H1 (cell line): ENCODE measurements at regions not wholly inside any gene's neighbourhood (a gene's known extent, or its start where the extent isn't known, plus 50 kb on each side); places are given as distances from the start of the nearest gene placed in this dataset.

ENCODE experiments used
- CTCF ChIA-PET: fragments of 300-600 bp; sonication (Branson Sonifier 250); formaldehyde crosslinking; loops from one replicate; lab custom pipeline; 2021; ENCODE audit not compliant: partially characterized antibody; lab: Charles Lee
- POLR2A ChIA-PET: fragments of 300-600 bp; sonication (Branson Sonifier 250); formaldehyde crosslinking; loops from one replicate; lab custom pipeline; 2021; ENCODE audit warnings: inconsistent platforms; ENCODE audit not compliant: partially characterized antibody; lab: Charles Lee
- DNase-seq, 2 experiments: peaks; one replicate each; pipeline versions ENCODE4 v3.0.0 to v3.0.0-alpha.2; 2010 to 2022; ENCODE audit warnings: low spot score in 2 of 2, low read depth in 1 of 2, mixed read lengths in 1 of 2
- FAIRE-seq: peaks from 2 replicates; lab custom pipeline; 2011; peaks lifted over from hg19 to GRCh38; lab: Jason Lieb, UNC
- H2AFZ ChIP-seq: 2 replicates; pipeline ENCODE4 v1.8.1; 2012; ENCODE audit warnings: low read length, inconsistent platforms
- H2AK5ac ChIP-seq: 2 replicates; pipeline ENCODE4 v1.6.1; 2013; ENCODE audit warnings: low read depth, low read length
- H2BK120ac ChIP-seq: replicated peaks from 2 replicates; pipeline ENCODE3; 2013; ENCODE audit warnings: low read depth, low read length, inconsistent platforms
- H2BK12ac ChIP-seq: 2 replicates; pipeline ENCODE4 v1.6.1; 2013; ENCODE audit warnings: low read depth, low read length
- H2BK15ac ChIP-seq: 2 replicates; pipeline ENCODE4 v1.6.1; 2013; ENCODE audit warnings: low read length
- H2BK20ac ChIP-seq: 2 replicates; pipeline ENCODE4 v1.6.1; 2013; ENCODE audit warnings: low read length
- H2BK5ac ChIP-seq: 2 replicates; pipeline ENCODE4 v1.6.1; 2013; ENCODE audit warnings: low read depth, low read length
- H3K14ac ChIP-seq: 2 replicates; pipeline ENCODE4 v1.6.1; 2013; ENCODE audit warnings: inconsistent platforms; ENCODE audit not compliant: insufficient read length
- H3K18ac ChIP-seq: 2 replicates; pipeline ENCODE4 v1.6.1; 2013; ENCODE audit warnings: low read length; ENCODE audit errors: extremely low read depth
- H3K23ac ChIP-seq: 2 replicates; pipeline ENCODE4 v1.6.1; 2013; ENCODE audit warnings: inconsistent platforms; ENCODE audit not compliant: insufficient read length
- H3K23me2 ChIP-seq: 2 replicates; pipeline ENCODE4 v1.6.1; 2013; ENCODE audit warnings: low read depth, low read length
- H3K27ac ChIP-seq: 2 replicates; pipeline ENCODE4 v1.6.1; 2011; ENCODE audit warnings: low read depth, low read length, inconsistent platforms
- H3K27me3 ChIP-seq, 4 experiments: replicated peaks in 1 of 4; 1 replicate in 1 of 4; 2 replicates in 3 of 4; pipeline versions ENCODE4 v1.6.1 to v1.8.1; 2011 to 2013; ENCODE audit warnings: low read length in 3 of 4, mild to moderate bottlenecking in 3 of 4, inconsistent platforms in 2 of 4, mixed read lengths in 2 of 4, moderate library complexity in 1 of 4; ENCODE audit not compliant: control insufficient read depth in 3 of 4, insufficient read depth in 3 of 4; ENCODE audit errors: extremely low read depth in 1 of 4
- H3K36me3 ChIP-seq, 4 experiments: 2 replicates each; pipeline versions ENCODE4 v1.6.1 to v1.8.1; 2011 to 2013; ENCODE audit warnings: mild to moderate bottlenecking in 4 of 4, low read length in 3 of 4, moderate library complexity in 2 of 4, control low read depth in 1 of 4, inconsistent platforms in 1 of 4; ENCODE audit not compliant: insufficient read depth in 4 of 4, control insufficient read depth in 2 of 4
- H3K4ac ChIP-seq: replicated peaks from 2 replicates; pipeline ENCODE3; 2013; ENCODE audit warnings: low read length, low read depth, mixed read lengths, inconsistent platforms; ENCODE audit not compliant: insufficient read length
- H3K4me1 ChIP-seq, 4 experiments: replicated peaks in 1 of 4; 1 replicate in 1 of 4; 2 replicates in 3 of 4; pipeline versions ENCODE4 v1.6.1 to v1.8.1; 2011 to 2013; ENCODE audit warnings: low read length in 3 of 4, inconsistent platforms in 2 of 4, mixed read lengths in 1 of 4; ENCODE audit not compliant: insufficient read depth in 4 of 4, control insufficient read depth in 3 of 4
- H3K4me2 ChIP-seq, 2 experiments: 2 replicates each; pipeline versions ENCODE4 v1.6.1 to v1.8.1; 2011 to 2013; ENCODE audit warnings: low read depth in 2 of 2, low read length in 2 of 2, control low read depth in 1 of 2, inconsistent platforms in 1 of 2, mild to moderate bottlenecking in 1 of 2; ENCODE audit not compliant: insufficient read depth in 1 of 2
- H3K4me3 ChIP-seq, 4 experiments: fragments of 200-600, 300-600 bp in 1 of 4; sonication (generic), shearing (Covaris generic), sonication (Bioruptor Twin) in 1 of 4; 2 replicates each; pipeline versions ENCODE4 v1.5.1 to v1.8.1; 2011 to 2016; ENCODE audit warnings: low read length in 4 of 4, low read depth in 3 of 4, control low read depth in 2 of 4, inconsistent platforms in 2 of 4, mild to moderate bottlenecking in 2 of 4, mixed read lengths in 1 of 4, moderate library complexity in 1 of 4; ENCODE audit not compliant: insufficient read depth in 2 of 4; ENCODE audit errors: extremely low read depth in 1 of 4
- H3K56ac ChIP-seq: replicated peaks from 2 replicates; pipeline ENCODE3; 2013; ENCODE audit warnings: low read depth, mild to moderate bottlenecking, mixed read lengths, low read length, inconsistent platforms; ENCODE audit not compliant: insufficient read length
- H3K79me1 ChIP-seq: 2 replicates; pipeline ENCODE4 v1.6.1; 2013; ENCODE audit warnings: low read depth, low read length, control low read depth
- H3K79me2 ChIP-seq, 2 experiments: 2 replicates each; pipeline versions ENCODE4 v1.6.1 to v1.8.1; 2012 to 2013; ENCODE audit warnings: low read length in 2 of 2, mild to moderate bottlenecking in 2 of 2, inconsistent platforms in 1 of 2; ENCODE audit not compliant: insufficient read depth in 2 of 2, control insufficient read depth in 1 of 2
- H3K9ac ChIP-seq, 4 experiments: replicated peaks in 1 of 4; 1 replicate in 1 of 4; 2 replicates in 3 of 4; pipeline versions ENCODE4 v1.6.1 to v1.8.1; 2011 to 2013; ENCODE audit warnings: low read depth in 3 of 4, low read length in 3 of 4, control low read depth in 2 of 4, mild to moderate bottlenecking in 2 of 4, moderate library complexity in 2 of 4, inconsistent platforms in 1 of 4; ENCODE audit errors: extremely low read depth in 1 of 4
- H3K9me3 ChIP-seq, 2 experiments: 2 replicates each; pipeline versions ENCODE4 v1.6.1 to v1.8.1; 2012 to 2013; ENCODE audit warnings: mild to moderate bottlenecking in 2 of 2, moderate library complexity in 2 of 2, control low read depth in 1 of 2, inconsistent platforms in 1 of 2, low read depth in 1 of 2, low read length in 1 of 2, mixed read lengths in 1 of 2; ENCODE audit not compliant: insufficient read depth in 2 of 2
- H4K20me1 ChIP-seq, 2 experiments: replicated peaks in 1 of 2; 2 replicates each; pipeline versions ENCODE3 to v1.8.1; 2011 to 2013; ENCODE audit warnings: inconsistent platforms in 2 of 2, low read length in 2 of 2, mild to moderate bottlenecking in 1 of 2; ENCODE audit not compliant: insufficient read depth in 2 of 2, control insufficient read depth in 1 of 2
- H4K5ac ChIP-seq: 2 replicates; pipeline ENCODE4 v1.6.1; 2013; ENCODE audit warnings: low read length, low read depth, mixed read lengths, inconsistent platforms; ENCODE audit not compliant: insufficient read length
- H4K8ac ChIP-seq: 2 replicates; pipeline ENCODE4 v1.8.0; 2013; ENCODE audit warnings: mild to moderate bottlenecking, moderate library complexity, low read length, inconsistent platforms; ENCODE audit not compliant: insufficient read depth; ENCODE audit errors: extremely low read depth
- H4K91ac ChIP-seq: replicated peaks from 2 replicates; pipeline ENCODE3; 2013; ENCODE audit warnings: low read length, mixed read lengths, inconsistent platforms; ENCODE audit not compliant: insufficient read length
- BCL11A ChIP-seq, 2 experiments: IDR thresholded peaks; one replicate each; pipeline ENCODE4 v1.6.1; 2011; ENCODE audit warnings: low read depth in 2 of 2, low read length in 2 of 2, mild to moderate bottlenecking in 2 of 2
- NANOG ChIP-seq: IDR thresholded peaks from 2 replicates; pipeline ENCODE4 v1.6.1; 2011; ENCODE audit warnings: low read length, low read depth, mild to moderate bottlenecking, inconsistent platforms; ENCODE audit not compliant: insufficient read depth, poor library complexity, severe bottlenecking
- RXRA ChIP-seq: IDR thresholded peaks from 2 replicates; pipeline ENCODE4 v1.6.1; 2011; ENCODE audit warnings: low read depth, mild to moderate bottlenecking, low read length, moderate library complexity; ENCODE audit not compliant: insufficient read depth
- SP1 ChIP-seq: IDR thresholded peaks from 2 replicates; pipeline ENCODE4 v1.6.1; 2011; ENCODE audit warnings: low read depth, low read length
- WGBS, 2 experiments: shearing (Covaris generic) in 1 of 2; methylation state at CpG; one replicate each; pipeline versions ENCODE4 v1.1.6 to v1.1.7; 2013 to 2015; ENCODE audit warnings: low lambda C conversion rate in 2 of 2, mixed read lengths in 2 of 2, inconsistent platforms in 1 of 2, low coverage in 1 of 2, missing lambda C conversion rate in 1 of 2; ENCODE audit not compliant: insufficient replicate concordance in 2 of 2, insufficient coverage in 1 of 2, insufficient read length in 1 of 2; ENCODE audit errors: extremely low coverage in 1 of 2, missing lambda C conversion rate in 1 of 2; 5-methylcytosine and 5-hydroxymethylcytosine counted together

DNA sequence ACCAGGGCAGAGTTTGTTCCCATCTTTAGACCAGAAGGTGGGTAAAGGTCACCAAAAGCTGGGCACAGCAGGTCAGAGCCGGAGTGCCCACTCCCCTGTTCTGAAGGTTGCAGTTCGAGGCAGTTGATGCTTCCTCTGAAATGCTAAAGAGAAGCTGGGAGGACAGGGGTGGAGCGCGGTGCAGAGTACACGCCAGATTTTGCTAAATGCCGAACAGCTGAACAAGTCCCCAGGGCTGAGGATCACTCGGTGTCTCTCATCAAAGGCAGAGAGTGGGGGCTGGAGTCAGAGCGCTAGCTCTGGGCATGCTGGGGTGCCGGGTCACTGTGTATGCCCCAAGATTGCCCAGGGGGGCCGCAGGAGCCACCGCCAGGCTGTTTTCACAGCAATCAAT lies 197.0 kb downstream of the BCOR start:
- no peak overlapping the region for H3K4ac ChIP-seq
- H3K23ac ChIP-seq: no peak overlapping the region
- H2BK20ac ChIP-seq: no peak overlapping the region
- H2AFZ ChIP-seq: no peak overlapping the region
- no peak for DNase-seq
- H3K36me3 ChIP-seq: no peaks in the 10 kb centered on the region
- no peak overlapping the region for H4K8ac ChIP-seq
- peak overlapping the region in 1 of 2 experiments; percentile 24; a peak in 1 of 4 replicates for H3K4me2 ChIP-seq
- H2AK5ac ChIP-seq: no peak overlapping the region
- CTCF ChIA-PET: interaction anchor here (0.6 to 1.0 kb wide), 3 partner anchors 45 to 84 kb away, joined by 3 read pairs; no protein-coding TSS in a partner anchor
- peak overlapping the region; percentile 24; the same call in 1 of the 2 replicates for H3K18ac ChIP-seq
- H3K4me3 ChIP-seq: no peak overlapping the region
- no peaks in the 10 kb centered on the region for H3K27me3 ChIP-seq
- no peaks in the 10 kb centered on the region for H3K79me2 ChIP-seq
- H4K91ac ChIP-seq: no peak overlapping the region
- H2BK12ac ChIP-seq: no peak overlapping the region
- no peak overlapping the region for H4K5ac ChIP-seq
- no peak overlapping the region for H3K27ac ChIP-seq
- POLR2A ChIA-PET: no interaction called here
- H3K14ac ChIP-seq: no peak overlapping the region
- H3K9me3 ChIP-seq: no peaks in the 10 kb centered on the region
- no peaks in the 10 kb centered on the region for H3K23me2 ChIP-seq
- H3K79me1 ChIP-seq: no peaks in the 10 kb centered on the region
- no peak overlapping the region for H3K56ac ChIP-seq
- H3K4me1 ChIP-seq: peaks cover 7 to 23% (median 11%) of the 10 kb centered on the region in 4 experiments
- no peak for FAIRE-seq
- no peak overlapping the region for H2BK15ac ChIP-seq
- no peaks in the 10 kb centered on the region for H4K20me1 ChIP-seq
- no peak overlapping the region for H2BK120ac ChIP-seq
- no peak for TF ChIP-seq BCL11A (IDR thresholded peaks at IDR 0.05; ENCODE audit: low read depth in 2 of 2, low read length in 2 of 2)
- no peak for TF ChIP-seq NANOG
- TF ChIP-seq SP1: 0 out of 2 replicates have a peak, but pooled peaks have one; percentile 13
- no peak for TF ChIP-seq RXRA
- TF ChIP-seq, all 59 proteins: peak for 1
- 65% methylated on average over 6 of the region's 11 CpGs; no CpG with 5 or more reads in 1 of the 2 experiments for WGBS, 2 experiments
- H3K9ac ChIP-seq: no peak overlapping the region
- H2BK5ac ChIP-seq: no peak overlapping the region
